Karpas-422 (cell line): ENCODE measurements at regions not wholly inside any gene's neighbourhood (a gene's known extent, or its start where the extent isn't known, plus 50 kb on each side); places are given as distances from the start of the nearest gene placed in this dataset.

ENCODE experiments used
- DNase-seq: peaks from one replicate; pipeline ENCODE4 v3.0.0-alpha.2; 2015
- H2AFZ ChIP-seq: fragments of 200-600 bp; sonication (generic); 2 replicates; pipeline ENCODE4 v1.6.1; 2014; ENCODE audit warnings: antibody characterized with exemption, low read length, mixed read lengths
- H3K27ac ChIP-seq: fragments of 200-600 bp; sonication (generic); 2 replicates; pipeline ENCODE4 v1.5.1; 2014; ENCODE audit warnings: mild to moderate bottlenecking, low read length, moderate library complexity
- H3K27me3 ChIP-seq: fragments of 200-600 bp; sonication (generic); 2 replicates; pipeline ENCODE4 v1.6.1; 2014; ENCODE audit warnings: low read length, mixed read lengths
- H3K36me3 ChIP-seq: fragments of 200-600 bp; sonication (generic); 2 replicates; pipeline ENCODE4 v1.6.1; 2014; ENCODE audit warnings: low read length, mixed read lengths; ENCODE audit not compliant: insufficient read depth
- H3K4me1 ChIP-seq: fragments of 200-600 bp; sonication (generic); 2 replicates; pipeline ENCODE4 v1.6.1; 2014; ENCODE audit warnings: mild to moderate bottlenecking, low read length, mixed read lengths
- H3K4me2 ChIP-seq: fragments of 200-600 bp; sonication (generic); 2 replicates; pipeline ENCODE4 v1.6.1; 2014; ENCODE audit warnings: low read length, low read depth, mild to moderate bottlenecking; ENCODE audit not compliant: poor library complexity, severe bottlenecking
- H3K4me3 ChIP-seq: fragments of 200-600 bp; sonication (generic); 2 replicates; pipeline ENCODE4 v1.5.1; 2014; ENCODE audit warnings: mild to moderate bottlenecking, antibody characterized with exemption, low read length, mixed read lengths
- H3K79me2 ChIP-seq: fragments of 200-600 bp; sonication (generic); 2 replicates; pipeline ENCODE4 v1.6.1; 2014; ENCODE audit warnings: mild to moderate bottlenecking, low read length, mixed read lengths
- H3K9ac ChIP-seq: fragments of 200-600 bp; sonication (generic); 2 replicates; pipeline ENCODE4 v1.6.0; 2014; ENCODE audit warnings: low read length
- H3K9me2 ChIP-seq: fragments of 200-600 bp; sonication (generic), shearing (Covaris generic); replicated peaks from 2 replicates; pipeline ENCODE4 v1.6.0; 2014; ENCODE audit warnings: mild to moderate bottlenecking, low read length, moderate library complexity; ENCODE audit not compliant: insufficient read depth
- H3K9me3 ChIP-seq: fragments of 300-700, 200-600 bp; sonication (generic); 2 replicates; pipeline ENCODE4 v1.6.1; 2014; ENCODE audit warnings: low read length, mixed read lengths
- H4K20me1 ChIP-seq: fragments of 200-600 bp; sonication (generic); 2 replicates; pipeline ENCODE4 v1.6.1; 2014; ENCODE audit warnings: mild to moderate bottlenecking, antibody characterized with exemption, low read length, low read depth; ENCODE audit not compliant: insufficient read depth

- DNase-seq: no peak
- H3K4me1 ChIP-seq: no peaks in the 10 kb centered on the region
- no peaks in the 10 kb centered on the region for H3K9me2 ChIP-seq
- H3K36me3 ChIP-seq: no peaks in the 10 kb centered on the region
- no peaks in the 10 kb centered on the region for H3K79me2 ChIP-seq
- H3K4me3 ChIP-seq: no peak overlapping the region
- no peak overlapping the region for H3K27ac ChIP-seq
- H3K9ac ChIP-seq: no peak overlapping the region
- H3K4me2 ChIP-seq: no peak overlapping the region
- H3K9me3 ChIP-seq: peaks cover 8% of the 10 kb centered on the region
- H3K27me3 ChIP-seq: no peaks in the 10 kb centered on the region
- H2AFZ ChIP-seq: no peak overlapping the region
- no peaks in the 10 kb centered on the region for H4K20me1 ChIP-seq
Measured at GRCh38 chr9:31359071-31359470, 1025.4 kb upstream of the ACO1 start.

- Histone ChIP-seq H3K27ac (no peak overlapping the region), H3K4me3 (no peak overlapping the region), H3K36me3 (no peaks in the 10 kb centered on the region), H3K79me2 (no peaks in the 10 kb centered on the region), H3K4me1 (no peaks in the 10 kb centered on the region), H3K27me3 (no peaks in the 10 kb centered on the region), H4K20me1 (no peaks in the 10 kb centered on the region), H3K9ac (no peak overlapping the region), H3K9me2 (no peaks in the 10 kb centered on the region), H2AFZ (no peak overlapping the region), H3K4me2 (no peak overlapping the region), H3K9me3 (no peaks in the 10 kb centered on the region; the same call in 1 of the 2 replicates)
- DNase-seq: no peak
Measured at GRCh38 chr9:31364171-31364570, 1020.3 kb upstream of the ACO1 start.

GRCh38 chr9:31372799-31373587 is 1011.5 kb upstream of the ACO1 start:
- H3K9me2 ChIP-seq: no peaks in the 10 kb centered on the region
- H3K9me3 ChIP-seq: peaks cover 13% of the 10 kb centered on the region; the same call in 1 of the 2 replicates
- H3K9ac ChIP-seq: no peak overlapping the region
- no peaks in the 10 kb centered on the region for H4K20me1 ChIP-seq
- no peak overlapping the region for H3K4me2 ChIP-seq
- no peaks in the 10 kb centered on the region for H3K36me3 ChIP-seq
- no peaks in the 10 kb centered on the region for H3K27me3 ChIP-seq
- no peaks in the 10 kb centered on the region for H3K79me2 ChIP-seq
- DNase-seq: no peak
- H2AFZ ChIP-seq: no peak overlapping the region
- no peak overlapping the region for H3K27ac ChIP-seq
- H3K4me3 ChIP-seq: no peak overlapping the region
- H3K4me1 ChIP-seq: no peaks in the 10 kb centered on the region

GRCh38 chr9:31377358-31377757 is 1007.1 kb upstream of the ACO1 start:
- Histone ChIP-seq H3K4me3 (no peak overlapping the region), H3K79me2 (no peaks in the 10 kb centered on the region), H3K9ac (no peak overlapping the region), H4K20me1 (no peaks in the 10 kb centered on the region), H3K4me1 (no peaks in the 10 kb centered on the region), H3K9me3 (peaks cover 16% of the 10 kb centered on the region), H3K27me3 (no peaks in the 10 kb centered on the region), H3K9me2 (no peaks in the 10 kb centered on the region), H3K36me3 (no peaks in the 10 kb centered on the region), H3K27ac (no peak overlapping the region), H3K4me2 (no peak overlapping the region), H2AFZ (no peak overlapping the region)
- DNase-seq: no peak

- H3K9me2 ChIP-seq: no peaks in the 10 kb centered on the region; the same call in 1 of the 2 replicates
- no peaks in the 10 kb centered on the region for H3K27me3 ChIP-seq
- no peak for DNase-seq
- H3K9me3 ChIP-seq: peaks cover 3% of the 10 kb centered on the region; the same call in 1 of the 2 replicates
- no peaks in the 10 kb centered on the region for H4K20me1 ChIP-seq
- no peak overlapping the region for H3K4me2 ChIP-seq
- no peaks in the 10 kb centered on the region for H3K79me2 ChIP-seq
- H3K4me1 ChIP-seq: no peaks in the 10 kb centered on the region
- H3K4me3 ChIP-seq: no peak overlapping the region
- no peak overlapping the region for H2AFZ ChIP-seq
- H3K9ac ChIP-seq: no peak overlapping the region
- H3K36me3 ChIP-seq: no peaks in the 10 kb centered on the region
- H3K27ac ChIP-seq: no peak overlapping the region
Measured at GRCh38 chr9:31388660-31389059, 995.8 kb upstream of the ACO1 start.

- Histone ChIP-seq H3K4me3 (no peak overlapping the region), H3K27me3 (no peaks in the 10 kb centered on the region), H3K9me2 (no peaks in the 10 kb centered on the region; the same call in 1 of the 2 replicates), H3K36me3 (no peaks in the 10 kb centered on the region), H3K9me3 (peaks cover 3% of the 10 kb centered on the region; the same call in 1 of the 2 replicates), H3K9ac (no peak overlapping the region), H3K79me2 (no peaks in the 10 kb centered on the region), H3K4me2 (no peak overlapping the region), H4K20me1 (no peaks in the 10 kb centered on the region), H3K27ac (no peak overlapping the region), H2AFZ (no peak overlapping the region), H3K4me1 (no peaks in the 10 kb centered on the region)
- DNase-seq: no peak
Measured at GRCh38 chr9:31389075-31389474, 995.4 kb upstream of the ACO1 start.

- Histone ChIP-seq H3K36me3 (no peaks in the 10 kb centered on the region), H2AFZ (no peak overlapping the region), H3K4me2 (no peak overlapping the region), H3K9ac (no peak overlapping the region), H4K20me1 (no peaks in the 10 kb centered on the region), H3K27me3 (no peaks in the 10 kb centered on the region), H3K4me1 (no peaks in the 10 kb centered on the region), H3K79me2 (no peaks in the 10 kb centered on the region), H3K27ac (no peak overlapping the region), H3K4me3 (no peak overlapping the region), H3K9me3 (peaks cover 3% of the 10 kb centered on the region; the same call in 1 of the 2 replicates), H3K9me2 (no peaks in the 10 kb centered on the region)
- no peak for DNase-seq
Measured at GRCh38 chr9:31390403-31391025, 993.9 kb upstream of the ACO1 start.

GRCh38 chr9:31393240-31393639 is 991.2 kb upstream of the ACO1 start:
- Histone ChIP-seq H3K9ac (no peak overlapping the region), H3K27me3 (no peaks in the 10 kb centered on the region), H3K4me3 (no peak overlapping the region), H2AFZ (no peak overlapping the region), H3K9me3 (peaks cover 3% of the 10 kb centered on the region; the same call in 1 of the 2 replicates), H3K27ac (no peak overlapping the region), H3K4me1 (no peaks in the 10 kb centered on the region), H3K79me2 (no peaks in the 10 kb centered on the region), H3K9me2 (no peaks in the 10 kb centered on the region), H4K20me1 (no peaks in the 10 kb centered on the region), H3K4me2 (no peak overlapping the region), H3K36me3 (no peaks in the 10 kb centered on the region)
- DNase-seq: no peak
